ENCODE measurements at regions not wholly inside any gene's neighbourhood (a gene's known extent, or its start where the extent isn't known, plus 50 kb on each side); places are given as distances from the start of the nearest gene placed in this dataset.

- no peak for DNase-seq (ENCODE audit: low read depth in 3 of 3, low spot score in 1 of 3)
Observed at GRCh38 chr2:217484046-217484445, 518.7 kb downstream of the TNS1 start.

GRCh38 chr2:217482056-217482710, 520.6 kb downstream of the TNS1 start:
- no peak for DNase-seq (ENCODE audit: low read depth in 3 of 3, low spot score in 1 of 3)

- DNase-seq (ENCODE audit: low read depth in 3 of 3, low spot score in 1 of 3) = no peak
Observed at GRCh38 chr2:217481577-217481976, 521.2 kb downstream of the TNS1 start.

- DNase-seq (ENCODE audit: low read depth in 3 of 3, low spot score in 1 of 3) = no peak
Observed at GRCh38 chr2:217479566-217479965, 523.2 kb downstream of the TNS1 start.

- DNase-seq (ENCODE audit: low read depth in 3 of 3, low spot score in 1 of 3) = no peak
Observed at GRCh38 chr2:217478831-217479455, 523.9 kb downstream of the TNS1 start.

- no peak for DNase-seq (ENCODE audit: low read depth in 3 of 3, low spot score in 1 of 3)
Observed at GRCh38 chr2:217477583-217477982, 525.2 kb downstream of the TNS1 start.

- DNase-seq (ENCODE audit: low read depth in 3 of 3, low spot score in 1 of 3) = no peak
Observed at GRCh38 chr2:217475791-217476190, 527.0 kb downstream of the TNS1 start.

- DNase-seq (ENCODE audit: low read depth in 3 of 3, low spot score in 1 of 3) = no peak
Observed at GRCh38 chr2:217475101-217475500, 527.7 kb downstream of the TNS1 start.

GRCh38 chr2:217471319-217471718, 531.5 kb downstream of the TNS1 start:
- DNase-seq (ENCODE audit: low read depth in 3 of 3, low spot score in 1 of 3) = no peak

GRCh38 chr2:217469203-217469810, 533.5 kb downstream of the TNS1 start:
- no peak for DNase-seq (ENCODE audit: low read depth in 3 of 3, low spot score in 1 of 3)

GRCh38 chr2:217468042-217468830, 534.6 kb downstream of the TNS1 start:
- DNase-seq (ENCODE audit: low read depth in 3 of 3, low spot score in 1 of 3) = no peak

GRCh38 chr2:217467331-217467730, 535.5 kb downstream of the TNS1 start:
- no peak for DNase-seq (ENCODE audit: low read depth in 3 of 3, low spot score in 1 of 3)

- no peak for DNase-seq (ENCODE audit: low read depth in 3 of 3, low spot score in 1 of 3)
Observed at GRCh38 chr2:217466805-217467204, 536.0 kb downstream of the TNS1 start.

GRCh38 chr2:217466104-217466503, 536.7 kb downstream of the TNS1 start:
- no peak for DNase-seq (ENCODE audit: low read depth in 3 of 3, low spot score in 1 of 3)

- no peak for DNase-seq (ENCODE audit: low read depth in 3 of 3, low spot score in 1 of 3)
Observed at GRCh38 chr2:217465100-217465499, 537.7 kb downstream of the TNS1 start.

- DNase-seq (ENCODE audit: low read depth in 3 of 3, low spot score in 1 of 3) = no peak
Observed at GRCh38 chr2:217463402-217464075, 539.3 kb downstream of the TNS1 start.

GRCh38 chr2:217462121-217462520, 540.7 kb downstream of the TNS1 start:
- DNase-seq (ENCODE audit: low read depth in 3 of 3, low spot score in 1 of 3) = no peak

- DNase-seq (ENCODE audit: low read depth in 3 of 3, low spot score in 1 of 3) = no peak
Observed at GRCh38 chr2:217461674-217462073, 541.1 kb downstream of the TNS1 start.

- DNase-seq (ENCODE audit: low read depth in 3 of 3, low spot score in 1 of 3) = no peak
Observed at GRCh38 chr2:217459680-217460405, 543.0 kb downstream of the TNS1 start.

GRCh38 chr2:217459016-217459415, 543.8 kb downstream of the TNS1 start:
- no peak for DNase-seq (ENCODE audit: low read depth in 3 of 3, low spot score in 1 of 3)

- no peak for DNase-seq (ENCODE audit: low read depth in 3 of 3, low spot score in 1 of 3)
Observed at GRCh38 chr2:217456016-217456415, 546.8 kb downstream of the TNS1 start.

Data from stimulated activated CD4-positive, alpha-beta T cell treated with anti-CD3 and anti-CD28 coated beads, TNF-alpha, amount 100 ng/mL, for 1 hour (primary cell).